ENCODE measurements at regions not wholly inside any gene's neighbourhood (a gene's known extent, or its start where the extent isn't known, plus 50 kb on each side); places are given as distances from the start of the nearest gene placed in this dataset.

DNA sequence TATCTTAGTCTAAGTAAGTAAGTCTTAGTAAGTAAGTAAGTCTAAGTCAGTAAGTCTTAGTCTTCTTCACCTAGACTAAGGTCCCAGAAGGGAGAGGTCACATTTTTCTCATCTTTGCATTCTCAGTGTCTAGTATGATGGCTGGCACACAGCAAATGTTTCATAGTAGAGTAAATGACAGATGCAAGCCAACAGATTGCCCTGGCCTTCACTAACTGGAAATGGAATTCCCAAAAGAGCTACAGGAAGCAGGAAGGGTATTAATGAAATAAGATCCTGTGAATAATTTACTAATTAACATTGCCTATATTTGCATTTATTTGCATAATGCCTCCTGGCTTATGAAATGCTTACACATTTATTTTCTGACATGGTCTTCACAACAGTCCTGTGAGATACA lies 221.6 kb downstream of the RAD51AP2 start:
- TF ChIP-seq, protein P1, sequence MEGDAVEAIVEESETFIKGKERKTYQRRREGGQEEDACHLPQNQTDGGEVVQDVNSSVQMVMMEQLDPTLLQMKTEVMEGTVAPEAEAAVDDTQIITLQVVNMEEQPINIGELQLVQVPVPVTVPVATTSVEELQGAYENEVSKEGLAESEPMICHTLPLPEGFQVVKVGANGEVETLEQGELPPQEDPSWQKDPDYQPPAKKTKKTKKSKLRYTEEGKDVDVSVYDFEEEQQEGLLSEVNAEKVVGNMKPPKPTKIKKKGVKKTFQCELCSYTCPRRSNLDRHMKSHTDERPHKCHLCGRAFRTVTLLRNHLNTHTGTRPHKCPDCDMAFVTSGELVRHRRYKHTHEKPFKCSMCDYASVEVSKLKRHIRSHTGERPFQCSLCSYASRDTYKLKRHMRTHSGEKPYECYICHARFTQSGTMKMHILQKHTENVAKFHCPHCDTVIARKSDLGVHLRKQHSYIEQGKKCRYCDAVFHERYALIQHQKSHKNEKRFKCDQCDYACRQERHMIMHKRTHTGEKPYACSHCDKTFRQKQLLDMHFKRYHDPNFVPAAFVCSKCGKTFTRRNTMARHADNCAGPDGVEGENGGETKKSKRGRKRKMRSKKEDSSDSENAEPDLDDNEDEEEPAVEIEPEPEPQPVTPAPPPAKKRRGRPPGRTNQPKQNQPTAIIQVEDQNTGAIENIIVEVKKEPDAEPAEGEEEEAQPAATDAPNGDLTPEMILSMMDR (IDR thresholded peaks at IDR 0.05): no peak
- TF ChIP-seq POLR2A (IDR thresholded peaks at IDR 0.05) (no peak), EP300 (IDR thresholded peaks at IDR 0.05) (no peak)

Measured in sigmoid colon (tissue), 4 donors.